ENCODE measurements at regions not wholly inside any gene's neighbourhood (a gene's known extent, or its start where the extent isn't known, plus 50 kb on each side); places are given as distances from the start of the nearest gene placed in this dataset.

DNA sequence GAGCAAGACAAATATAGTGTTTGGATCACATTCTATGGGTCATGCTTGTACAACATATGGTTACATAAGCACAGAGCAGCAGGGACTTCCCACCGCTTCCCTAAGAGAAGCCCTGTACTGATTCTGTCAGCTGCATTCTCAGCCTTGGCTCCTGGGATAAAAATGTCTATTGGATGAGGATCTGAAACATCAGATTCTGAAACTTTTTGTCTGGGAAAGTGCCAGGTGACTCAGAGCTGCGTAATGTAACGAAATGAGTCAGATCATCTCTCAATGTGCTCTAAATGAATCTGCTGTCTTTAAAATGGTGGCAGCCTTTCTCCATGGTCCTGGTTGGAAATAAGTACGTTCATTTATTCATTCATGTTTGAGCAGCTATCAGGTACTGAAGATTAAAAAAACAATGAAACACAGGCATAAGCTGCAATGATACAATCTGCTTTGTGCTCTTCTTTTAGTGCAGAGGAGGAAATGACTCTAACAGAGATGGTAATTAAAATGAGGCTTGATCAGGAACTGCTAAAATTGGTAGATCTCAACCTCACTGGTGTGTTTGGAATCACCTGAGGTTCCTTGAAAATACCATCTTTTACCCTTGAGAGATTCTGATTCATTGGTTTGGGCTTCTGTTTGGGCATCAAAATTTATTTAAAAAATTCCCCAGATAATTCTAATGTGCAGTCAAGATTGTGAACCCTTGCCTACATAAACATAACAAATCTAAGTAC is 99.1 kb upstream of the NAP1L1 start:
- FAIRE-seq = peak; percentile 94
- Histone ChIP-seq H4K20me1 (ENCODE audit: control insufficient read depth, extremely low read depth, insufficient read depth, low read length) (no peaks in the 10 kb centered on the region), H3K4me3 (ENCODE audit: control insufficient read depth in 2 of 3, extremely low read depth in 1 of 3, insufficient read depth in 2 of 3, low read depth in 1 of 3, low read length in 3 of 3) (no peak overlapping the region)

GRCh38 chr12:76180401-76181277 is 96.2 kb upstream of the NAP1L1 start:
- Histone ChIP-seq H3K4me3 (ENCODE audit: control insufficient read depth in 2 of 3, extremely low read depth in 1 of 3, insufficient read depth in 2 of 3, low read depth in 1 of 3, low read length in 3 of 3) (no peak overlapping the region), H3K9me3 (ENCODE audit: control insufficient read depth, low read depth, low read length) (no peaks in the 10 kb centered on the region), H3K9me1 (ENCODE audit: control insufficient read depth, extremely low read depth, insufficient read depth, low read length) (no peaks in the 10 kb centered on the region), H2AFZ (ENCODE audit: control insufficient read depth, low read length) (no peak overlapping the region), H3K9ac (ENCODE audit: control insufficient read depth, extremely low read depth, insufficient read depth, low read length) (no peak overlapping the region), H3K4me1 (ENCODE audit: control insufficient read depth, extremely low read depth, insufficient read depth, low read length) (peaks cover 13% of the 10 kb centered on the region), H3K4me2 (ENCODE audit: control insufficient read depth, extremely low read depth, insufficient read depth, low read depth, low read length) (no peak overlapping the region), H3K27me3 (ENCODE audit: control insufficient read depth, extremely low read depth, insufficient read depth, low read length) (no peaks in the 10 kb centered on the region), H4K20me1 (ENCODE audit: control insufficient read depth, extremely low read depth, insufficient read depth, low read length) (no peaks in the 10 kb centered on the region), H3K36me3 (ENCODE audit: control insufficient read depth in 2 of 2, extremely low read depth in 1 of 2, insufficient read depth in 2 of 2, low read length in 2 of 2) (no peaks in the 10 kb centered on the region), H3K79me2 (ENCODE audit: control insufficient read depth, insufficient read depth, low read length) (no peaks in the 10 kb centered on the region), H3K27ac (ENCODE audit: control insufficient read depth, insufficient read depth, low read length) (no peak overlapping the region)
- FAIRE-seq (no peak), DNase-seq (ENCODE audit: low read depth, low spot score) (no peak)
- TF ChIP-seq EZH2 (IDR thresholded peaks at IDR 0.05; ENCODE audit: low read length) = no peak
- dilution Hi-C loops (cut with MboI; ENCODE audit: extremely low pct_ligation_motif_present, low sequenced_read_pairs) = no loop called here

More for the DNA sequence above, 99.1 kb upstream of the NAP1L1 start:
- peak; percentile 79 for DNase-seq (ENCODE audit: low read depth, low spot score)
- no peak for TF ChIP-seq CTCF (optimal IDR thresholded peaks at IDR 0.05 in 1 of 3, IDR thresholded peaks at IDR 0.05 in 1 of 3, conservative IDR thresholded peaks at IDR 0.05 in 1 of 3; ENCODE audit: extremely low read depth in 1 of 3, insufficient read depth in 2 of 3, low read length in 3 of 3)
- no peak for TF ChIP-seq EZH2 (IDR thresholded peaks at IDR 0.05; ENCODE audit: low read length)
- H3K27ac ChIP-seq (ENCODE audit: control insufficient read depth, insufficient read depth, low read length) = peak overlapping the region; percentile 49
- H3K9me1 ChIP-seq (ENCODE audit: control insufficient read depth, extremely low read depth, insufficient read depth, low read length) = no peaks in the 10 kb centered on the region
- dilution Hi-C loops (cut with MboI; ENCODE audit: extremely low pct_ligation_motif_present, low sequenced_read_pairs) = no loop called here
- H3K27me3 ChIP-seq (ENCODE audit: control insufficient read depth, extremely low read depth, insufficient read depth, low read length) = no peaks in the 10 kb centered on the region
- H3K9ac ChIP-seq (ENCODE audit: control insufficient read depth, extremely low read depth, insufficient read depth, low read length) = no peak overlapping the region
- no peaks in the 10 kb centered on the region for H3K79me2 ChIP-seq (ENCODE audit: control insufficient read depth, insufficient read depth, low read length)
- no peaks in the 10 kb centered on the region for H3K9me3 ChIP-seq (ENCODE audit: control insufficient read depth, low read depth, low read length)
- peak overlapping the region; percentile 62 for H3K4me2 ChIP-seq (ENCODE audit: control insufficient read depth, extremely low read depth, insufficient read depth, low read depth, low read length)
- no peaks in the 10 kb centered on the region for H3K36me3 ChIP-seq (ENCODE audit: control insufficient read depth in 2 of 2, extremely low read depth in 1 of 2, insufficient read depth in 2 of 2, low read length in 2 of 2)
- peak overlapping the region; percentile 80 for H2AFZ ChIP-seq (ENCODE audit: control insufficient read depth, low read length)
- H3K4me1 ChIP-seq (ENCODE audit: control insufficient read depth, extremely low read depth, insufficient read depth, low read length) = peaks cover 13% of the 10 kb centered on the region
